H1 (cell line): ENCODE measurements at regions not wholly inside any gene's neighbourhood (a gene's known extent, or its start where the extent isn't known, plus 50 kb on each side); places are given as distances from the start of the nearest gene placed in this dataset.

ENCODE experiments used
- CTCF ChIA-PET: fragments of 300-600 bp; sonication (Branson Sonifier 250); formaldehyde crosslinking; loops from one replicate; lab custom pipeline; 2021; ENCODE audit not compliant: partially characterized antibody; lab: Charles Lee
- POLR2A ChIA-PET: fragments of 300-600 bp; sonication (Branson Sonifier 250); formaldehyde crosslinking; loops from one replicate; lab custom pipeline; 2021; ENCODE audit warnings: inconsistent platforms; ENCODE audit not compliant: partially characterized antibody; lab: Charles Lee
- DNase-seq, 2 experiments: peaks; one replicate each; pipeline versions ENCODE4 v3.0.0 to v3.0.0-alpha.2; 2010 to 2022; ENCODE audit warnings: low spot score in 2 of 2, low read depth in 1 of 2, mixed read lengths in 1 of 2
- FAIRE-seq: peaks from 2 replicates; lab custom pipeline; 2011; peaks lifted over from hg19 to GRCh38; lab: Jason Lieb, UNC
- H2AFZ ChIP-seq: 2 replicates; pipeline ENCODE4 v1.8.1; 2012; ENCODE audit warnings: low read length, inconsistent platforms
- H2AK5ac ChIP-seq: 2 replicates; pipeline ENCODE4 v1.6.1; 2013; ENCODE audit warnings: low read depth, low read length
- H2BK120ac ChIP-seq: replicated peaks from 2 replicates; pipeline ENCODE3; 2013; ENCODE audit warnings: low read depth, low read length, inconsistent platforms
- H2BK12ac ChIP-seq: 2 replicates; pipeline ENCODE4 v1.6.1; 2013; ENCODE audit warnings: low read depth, low read length
- H2BK15ac ChIP-seq: 2 replicates; pipeline ENCODE4 v1.6.1; 2013; ENCODE audit warnings: low read length
- H2BK20ac ChIP-seq: 2 replicates; pipeline ENCODE4 v1.6.1; 2013; ENCODE audit warnings: low read length
- H2BK5ac ChIP-seq: 2 replicates; pipeline ENCODE4 v1.6.1; 2013; ENCODE audit warnings: low read depth, low read length
- H3K14ac ChIP-seq: 2 replicates; pipeline ENCODE4 v1.6.1; 2013; ENCODE audit warnings: inconsistent platforms; ENCODE audit not compliant: insufficient read length
- H3K18ac ChIP-seq: 2 replicates; pipeline ENCODE4 v1.6.1; 2013; ENCODE audit warnings: low read length; ENCODE audit errors: extremely low read depth
- H3K23ac ChIP-seq: 2 replicates; pipeline ENCODE4 v1.6.1; 2013; ENCODE audit warnings: inconsistent platforms; ENCODE audit not compliant: insufficient read length
- H3K23me2 ChIP-seq: 2 replicates; pipeline ENCODE4 v1.6.1; 2013; ENCODE audit warnings: low read depth, low read length
- H3K27ac ChIP-seq: 2 replicates; pipeline ENCODE4 v1.6.1; 2011; ENCODE audit warnings: low read depth, low read length, inconsistent platforms
- H3K27me3 ChIP-seq, 4 experiments: replicated peaks in 1 of 4; 1 replicate in 1 of 4; 2 replicates in 3 of 4; pipeline versions ENCODE4 v1.6.1 to v1.8.1; 2011 to 2013; ENCODE audit warnings: low read length in 3 of 4, mild to moderate bottlenecking in 3 of 4, inconsistent platforms in 2 of 4, mixed read lengths in 2 of 4, moderate library complexity in 1 of 4; ENCODE audit not compliant: control insufficient read depth in 3 of 4, insufficient read depth in 3 of 4; ENCODE audit errors: extremely low read depth in 1 of 4
- H3K36me3 ChIP-seq, 4 experiments: 2 replicates each; pipeline versions ENCODE4 v1.6.1 to v1.8.1; 2011 to 2013; ENCODE audit warnings: mild to moderate bottlenecking in 4 of 4, low read length in 3 of 4, moderate library complexity in 2 of 4, control low read depth in 1 of 4, inconsistent platforms in 1 of 4; ENCODE audit not compliant: insufficient read depth in 4 of 4, control insufficient read depth in 2 of 4
- H3K4ac ChIP-seq: replicated peaks from 2 replicates; pipeline ENCODE3; 2013; ENCODE audit warnings: low read length, low read depth, mixed read lengths, inconsistent platforms; ENCODE audit not compliant: insufficient read length
- H3K4me1 ChIP-seq, 4 experiments: replicated peaks in 1 of 4; 1 replicate in 1 of 4; 2 replicates in 3 of 4; pipeline versions ENCODE4 v1.6.1 to v1.8.1; 2011 to 2013; ENCODE audit warnings: low read length in 3 of 4, inconsistent platforms in 2 of 4, mixed read lengths in 1 of 4; ENCODE audit not compliant: insufficient read depth in 4 of 4, control insufficient read depth in 3 of 4
- H3K4me2 ChIP-seq, 2 experiments: 2 replicates each; pipeline versions ENCODE4 v1.6.1 to v1.8.1; 2011 to 2013; ENCODE audit warnings: low read depth in 2 of 2, low read length in 2 of 2, control low read depth in 1 of 2, inconsistent platforms in 1 of 2, mild to moderate bottlenecking in 1 of 2; ENCODE audit not compliant: insufficient read depth in 1 of 2
- H3K4me3 ChIP-seq, 4 experiments: fragments of 200-600, 300-600 bp in 1 of 4; sonication (generic), shearing (Covaris generic), sonication (Bioruptor Twin) in 1 of 4; 2 replicates each; pipeline versions ENCODE4 v1.5.1 to v1.8.1; 2011 to 2016; ENCODE audit warnings: low read length in 4 of 4, low read depth in 3 of 4, control low read depth in 2 of 4, inconsistent platforms in 2 of 4, mild to moderate bottlenecking in 2 of 4, mixed read lengths in 1 of 4, moderate library complexity in 1 of 4; ENCODE audit not compliant: insufficient read depth in 2 of 4; ENCODE audit errors: extremely low read depth in 1 of 4
- H3K56ac ChIP-seq: replicated peaks from 2 replicates; pipeline ENCODE3; 2013; ENCODE audit warnings: low read depth, mild to moderate bottlenecking, mixed read lengths, low read length, inconsistent platforms; ENCODE audit not compliant: insufficient read length
- H3K79me1 ChIP-seq: 2 replicates; pipeline ENCODE4 v1.6.1; 2013; ENCODE audit warnings: low read depth, low read length, control low read depth
- H3K79me2 ChIP-seq, 2 experiments: 2 replicates each; pipeline versions ENCODE4 v1.6.1 to v1.8.1; 2012 to 2013; ENCODE audit warnings: low read length in 2 of 2, mild to moderate bottlenecking in 2 of 2, inconsistent platforms in 1 of 2; ENCODE audit not compliant: insufficient read depth in 2 of 2, control insufficient read depth in 1 of 2
- H3K9ac ChIP-seq, 4 experiments: replicated peaks in 1 of 4; 1 replicate in 1 of 4; 2 replicates in 3 of 4; pipeline versions ENCODE4 v1.6.1 to v1.8.1; 2011 to 2013; ENCODE audit warnings: low read depth in 3 of 4, low read length in 3 of 4, control low read depth in 2 of 4, mild to moderate bottlenecking in 2 of 4, moderate library complexity in 2 of 4, inconsistent platforms in 1 of 4; ENCODE audit errors: extremely low read depth in 1 of 4
- H3K9me3 ChIP-seq, 2 experiments: 2 replicates each; pipeline versions ENCODE4 v1.6.1 to v1.8.1; 2012 to 2013; ENCODE audit warnings: mild to moderate bottlenecking in 2 of 2, moderate library complexity in 2 of 2, control low read depth in 1 of 2, inconsistent platforms in 1 of 2, low read depth in 1 of 2, low read length in 1 of 2, mixed read lengths in 1 of 2; ENCODE audit not compliant: insufficient read depth in 2 of 2
- H4K20me1 ChIP-seq, 2 experiments: replicated peaks in 1 of 2; 2 replicates each; pipeline versions ENCODE3 to v1.8.1; 2011 to 2013; ENCODE audit warnings: inconsistent platforms in 2 of 2, low read length in 2 of 2, mild to moderate bottlenecking in 1 of 2; ENCODE audit not compliant: insufficient read depth in 2 of 2, control insufficient read depth in 1 of 2
- H4K5ac ChIP-seq: 2 replicates; pipeline ENCODE4 v1.6.1; 2013; ENCODE audit warnings: low read length, low read depth, mixed read lengths, inconsistent platforms; ENCODE audit not compliant: insufficient read length
- H4K8ac ChIP-seq: 2 replicates; pipeline ENCODE4 v1.8.0; 2013; ENCODE audit warnings: mild to moderate bottlenecking, moderate library complexity, low read length, inconsistent platforms; ENCODE audit not compliant: insufficient read depth; ENCODE audit errors: extremely low read depth
- H4K91ac ChIP-seq: replicated peaks from 2 replicates; pipeline ENCODE3; 2013; ENCODE audit warnings: low read length, mixed read lengths, inconsistent platforms; ENCODE audit not compliant: insufficient read length
- BCL11A ChIP-seq, 2 experiments: IDR thresholded peaks; one replicate each; pipeline ENCODE4 v1.6.1; 2011; ENCODE audit warnings: low read depth in 2 of 2, low read length in 2 of 2, mild to moderate bottlenecking in 2 of 2
- CBX8 ChIP-seq: fragments of 300-800, 300-1000 bp; sonication (generic); IDR thresholded peaks from 2 replicates; pipeline ENCODE4 v1.7.1; 2016; ENCODE audit warnings: low read depth, low read length, borderline replicate concordance
- EGR1 ChIP-seq: IDR thresholded peaks from 2 replicates; pipeline ENCODE4 v1.6.1; 2011; ENCODE audit warnings: low read depth, low read length, borderline replicate concordance
- NRF1 ChIP-seq: IDR thresholded peaks from 2 replicates; pipeline ENCODE4 v1.6.1; 2011; ENCODE audit warnings: mild to moderate bottlenecking, low read depth, low read length, improper control_type of control experiment
- RAD21 ChIP-seq, 2 experiments: IDR thresholded peaks in 1 of 2; conservative IDR thresholded peaks in 1 of 2; 2 replicates each; pipeline ENCODE4 v1.6.1; 2011; ENCODE audit warnings: low read depth in 2 of 2, low read length in 2 of 2, improper control_type of control experiment in 1 of 2, inconsistent platforms in 1 of 2, mild to moderate bottlenecking in 1 of 2, moderate library complexity in 1 of 2
- RBBP5 ChIP-seq: IDR thresholded peaks from 2 replicates; pipeline ENCODE4 v1.7.1; 2012; ENCODE audit warnings: low read depth, mild to moderate bottlenecking, inconsistent platforms, low read length, moderate library complexity, borderline replicate concordance
- RFX5 ChIP-seq: IDR thresholded peaks from 2 replicates; pipeline ENCODE4 v1.6.1; 2011; ENCODE audit warnings: low read depth, low read length, improper control_type of control experiment, borderline replicate concordance
- SAP30 ChIP-seq: fragments of 300-600 bp; sonication (generic); IDR thresholded peaks from 2 replicates; pipeline ENCODE4 v1.7.1; 2012; ENCODE audit warnings: low read length, moderate library complexity, mild to moderate bottlenecking, inconsistent platforms; ENCODE audit not compliant: insufficient read depth, insufficient replicate concordance
- SUZ12 ChIP-seq: fragments of 200-600 bp; sonication (generic); IDR thresholded peaks from 2 replicates; pipeline ENCODE4 v1.6.1; 2012; ENCODE audit warnings: mild to moderate bottlenecking, inconsistent platforms, low read length, moderate library complexity, mixed read lengths
- WGBS, 2 experiments: shearing (Covaris generic) in 1 of 2; methylation state at CpG; one replicate each; pipeline versions ENCODE4 v1.1.6 to v1.1.7; 2013 to 2015; ENCODE audit warnings: low lambda C conversion rate in 2 of 2, mixed read lengths in 2 of 2, inconsistent platforms in 1 of 2, low coverage in 1 of 2, missing lambda C conversion rate in 1 of 2; ENCODE audit not compliant: insufficient replicate concordance in 2 of 2, insufficient coverage in 1 of 2, insufficient read length in 1 of 2; ENCODE audit errors: extremely low coverage in 1 of 2, missing lambda C conversion rate in 1 of 2; 5-methylcytosine and 5-hydroxymethylcytosine counted together
- TF ChIP-seq, protein P1 (sequence below): IDR thresholded peaks from 2 replicates; pipeline ENCODE4 v1.6.1; 2011; ENCODE audit warnings: low read length, improper control_type of control experiment

DNA sequence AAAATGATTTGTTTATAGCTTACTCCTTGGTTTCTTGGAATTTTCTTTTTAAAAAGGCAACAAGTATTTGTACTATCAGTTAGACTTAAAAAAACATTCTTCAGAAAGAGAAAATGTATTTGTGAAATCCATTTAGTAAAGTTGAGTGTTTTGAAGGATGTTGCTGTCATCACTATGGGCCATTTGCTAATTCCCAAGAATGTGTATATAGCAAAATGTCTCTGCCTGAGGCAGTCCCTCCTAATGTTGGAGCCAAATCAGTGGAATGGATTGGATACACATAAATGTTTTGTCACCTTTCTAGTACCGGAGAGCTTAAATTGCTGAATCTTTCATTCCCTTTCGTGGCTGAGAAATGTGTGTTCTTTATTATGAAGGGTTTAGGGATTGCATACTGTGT is 890.2 kb upstream of the ZEB2 start:
- Histone ChIP-seq H3K79me2 (no peaks in the 10 kb centered on the region), H3K9ac (no peak overlapping the region), H3K56ac (no peak overlapping the region), H2BK5ac (no peak overlapping the region), H4K20me1 (no peaks in the 10 kb centered on the region), H3K4me1 (no peaks in the 10 kb centered on the region), H3K4me2 (no peak overlapping the region), H3K18ac (no peak overlapping the region), H3K4ac (no peak overlapping the region), H3K36me3 (no peaks in the 10 kb centered on the region), H4K91ac (no peak overlapping the region), H2AK5ac (no peak overlapping the region), H2BK20ac (no peak overlapping the region), H2BK12ac (no peak overlapping the region), H4K5ac (no peak overlapping the region), H3K27me3 (peaks cover 0 to 2% (median 0%) of the 10 kb centered on the region in 4 experiments; a peak in 1 of 7 replicates), H3K79me1 (no peaks in the 10 kb centered on the region), H3K14ac (no peak overlapping the region), H4K8ac (no peak overlapping the region), H2BK15ac (no peak overlapping the region), H3K9me3 (no peaks in the 10 kb centered on the region), H2AFZ (no peak overlapping the region), H3K23me2 (no peaks in the 10 kb centered on the region), H3K27ac (no peak overlapping the region), H3K23ac (no peak overlapping the region), H2BK120ac (no peak overlapping the region), H3K4me3 (no peak overlapping the region)
- POLR2A ChIA-PET: no interaction called here
- 86% methylated on average over 2 of the region's 2 CpGs; no CpG with 5 or more reads in 1 of the 2 experiments for WGBS, 2 experiments
- CTCF ChIA-PET: no interaction called here
- no peak for FAIRE-seq
- DNase-seq: no peak
- TF ChIP-seq RAD21 (IDR thresholded peaks at IDR 0.05 in 1 of 2, conservative IDR thresholded peaks at IDR 0.05 in 1 of 2; ENCODE audit: low read depth in 2 of 2, low read length in 2 of 2) (no peak), EGR1 (no peak), BCL11A (IDR thresholded peaks at IDR 0.05; ENCODE audit: low read depth in 2 of 2, low read length in 2 of 2) (no peak), SAP30 (no peak), RBBP5 (no peak), SUZ12 (no peak), CBX8 (no peak), RFX5 (no peak), NRF1 (no peak)
- TF ChIP-seq, protein P1, sequence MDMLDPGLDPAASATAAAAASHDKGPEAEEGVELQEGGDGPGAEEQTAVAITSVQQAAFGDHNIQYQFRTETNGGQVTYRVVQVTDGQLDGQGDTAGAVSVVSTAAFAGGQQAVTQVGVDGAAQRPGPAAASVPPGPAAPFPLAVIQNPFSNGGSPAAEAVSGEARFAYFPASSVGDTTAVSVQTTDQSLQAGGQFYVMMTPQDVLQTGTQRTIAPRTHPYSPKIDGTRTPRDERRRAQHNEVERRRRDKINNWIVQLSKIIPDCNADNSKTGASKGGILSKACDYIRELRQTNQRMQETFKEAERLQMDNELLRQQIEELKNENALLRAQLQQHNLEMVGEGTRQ: no peak
